HL-60 (cell line): ENCODE measurements at regions not wholly inside any gene's neighbourhood (a gene's known extent, or its start where the extent isn't known, plus 50 kb on each side); places are given as distances from the start of the nearest gene placed in this dataset.

Experiments
- DNase-seq, 2 experiments: peaks; one replicate each; pipeline ENCODE4 v3.0.0-alpha.2; 2010 to 2020; ENCODE audit warnings: low read depth in 1 of 2, low spot score in 1 of 2
- H3K27ac ChIP-seq: fragments of 250-450 bp; sonication (Bioruptor Pico); replicated peaks from 2 replicates; pipeline ENCODE4 v1.5.1; 2020; ENCODE audit warnings: mild to moderate bottlenecking, moderate library complexity
- H3K27me3 ChIP-seq: fragments of 250-450 bp; sonication (Bioruptor Pico); 2 replicates; pipeline ENCODE4 v1.5.1; 2021; ENCODE audit warnings: mild to moderate bottlenecking, moderate library complexity; ENCODE audit not compliant: insufficient read depth, poor library complexity, severe bottlenecking
- H3K4me3 ChIP-seq: replicated peaks from 2 replicates; pipeline ENCODE4 v1.5.1; 2011; ENCODE audit warnings: mild to moderate bottlenecking, control low read depth, low read length; ENCODE audit not compliant: insufficient read depth
- GABPA ChIP-seq: IDR thresholded peaks from 2 replicates; pipeline ENCODE4 v1.6.1; 2012; ENCODE audit warnings: low read depth
- POLR2AphosphoS5 ChIP-seq: IDR thresholded peaks from 2 replicates; pipeline ENCODE4 v1.6.1; 2012; ENCODE audit warnings: low read depth
- SPI1 ChIP-seq: IDR thresholded peaks from 2 replicates; pipeline ENCODE4 v1.6.1; 2012; ENCODE audit warnings: low read depth, mild to moderate bottlenecking, borderline replicate concordance
- TF ChIP-seq, protein P1 (sequence below): IDR thresholded peaks from 2 replicates; pipeline ENCODE4 v1.6.1; 2012; ENCODE audit warnings: low read depth; ENCODE audit not compliant: insufficient replicate concordance
- TF ChIP-seq, protein P2 (sequence below): IDR thresholded peaks from one replicate; pipeline ENCODE4 v1.5.1; 2011; ENCODE audit warnings: low read length, control low read depth, inconsistent platforms; ENCODE audit not compliant: insufficient read depth

- H3K27me3 ChIP-seq = no peaks in the 10 kb centered on the region
- no peak overlapping the region for H3K4me3 ChIP-seq
- no peak for DNase-seq
- TF ChIP-seq, protein P1, sequence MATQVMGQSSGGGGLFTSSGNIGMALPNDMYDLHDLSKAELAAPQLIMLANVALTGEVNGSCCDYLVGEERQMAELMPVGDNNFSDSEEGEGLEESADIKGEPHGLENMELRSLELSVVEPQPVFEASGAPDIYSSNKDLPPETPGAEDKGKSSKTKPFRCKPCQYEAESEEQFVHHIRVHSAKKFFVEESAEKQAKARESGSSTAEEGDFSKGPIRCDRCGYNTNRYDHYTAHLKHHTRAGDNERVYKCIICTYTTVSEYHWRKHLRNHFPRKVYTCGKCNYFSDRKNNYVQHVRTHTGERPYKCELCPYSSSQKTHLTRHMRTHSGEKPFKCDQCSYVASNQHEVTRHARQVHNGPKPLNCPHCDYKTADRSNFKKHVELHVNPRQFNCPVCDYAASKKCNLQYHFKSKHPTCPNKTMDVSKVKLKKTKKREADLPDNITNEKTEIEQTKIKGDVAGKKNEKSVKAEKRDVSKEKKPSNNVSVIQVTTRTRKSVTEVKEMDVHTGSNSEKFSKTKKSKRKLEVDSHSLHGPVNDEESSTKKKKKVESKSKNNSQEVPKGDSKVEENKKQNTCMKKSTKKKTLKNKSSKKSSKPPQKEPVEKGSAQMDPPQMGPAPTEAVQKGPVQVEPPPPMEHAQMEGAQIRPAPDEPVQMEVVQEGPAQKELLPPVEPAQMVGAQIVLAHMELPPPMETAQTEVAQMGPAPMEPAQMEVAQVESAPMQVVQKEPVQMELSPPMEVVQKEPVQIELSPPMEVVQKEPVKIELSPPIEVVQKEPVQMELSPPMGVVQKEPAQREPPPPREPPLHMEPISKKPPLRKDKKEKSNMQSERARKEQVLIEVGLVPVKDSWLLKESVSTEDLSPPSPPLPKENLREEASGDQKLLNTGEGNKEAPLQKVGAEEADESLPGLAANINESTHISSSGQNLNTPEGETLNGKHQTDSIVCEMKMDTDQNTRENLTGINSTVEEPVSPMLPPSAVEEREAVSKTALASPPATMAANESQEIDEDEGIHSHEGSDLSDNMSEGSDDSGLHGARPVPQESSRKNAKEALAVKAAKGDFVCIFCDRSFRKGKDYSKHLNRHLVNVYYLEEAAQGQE = no peak
- TF ChIP-seq, protein P2, sequence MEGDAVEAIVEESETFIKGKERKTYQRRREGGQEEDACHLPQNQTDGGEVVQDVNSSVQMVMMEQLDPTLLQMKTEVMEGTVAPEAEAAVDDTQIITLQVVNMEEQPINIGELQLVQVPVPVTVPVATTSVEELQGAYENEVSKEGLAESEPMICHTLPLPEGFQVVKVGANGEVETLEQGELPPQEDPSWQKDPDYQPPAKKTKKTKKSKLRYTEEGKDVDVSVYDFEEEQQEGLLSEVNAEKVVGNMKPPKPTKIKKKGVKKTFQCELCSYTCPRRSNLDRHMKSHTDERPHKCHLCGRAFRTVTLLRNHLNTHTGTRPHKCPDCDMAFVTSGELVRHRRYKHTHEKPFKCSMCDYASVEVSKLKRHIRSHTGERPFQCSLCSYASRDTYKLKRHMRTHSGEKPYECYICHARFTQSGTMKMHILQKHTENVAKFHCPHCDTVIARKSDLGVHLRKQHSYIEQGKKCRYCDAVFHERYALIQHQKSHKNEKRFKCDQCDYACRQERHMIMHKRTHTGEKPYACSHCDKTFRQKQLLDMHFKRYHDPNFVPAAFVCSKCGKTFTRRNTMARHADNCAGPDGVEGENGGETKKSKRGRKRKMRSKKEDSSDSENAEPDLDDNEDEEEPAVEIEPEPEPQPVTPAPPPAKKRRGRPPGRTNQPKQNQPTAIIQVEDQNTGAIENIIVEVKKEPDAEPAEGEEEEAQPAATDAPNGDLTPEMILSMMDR = no peak
- TF ChIP-seq SPI1 (no peak), GABPA (no peak), POLR2AphosphoS5 (no peak)
- H3K27ac ChIP-seq = no peak overlapping the region
Measured at GRCh38 chr2:5854797-5855196, 162.6 kb downstream of the SOX11 start.

DNA sequence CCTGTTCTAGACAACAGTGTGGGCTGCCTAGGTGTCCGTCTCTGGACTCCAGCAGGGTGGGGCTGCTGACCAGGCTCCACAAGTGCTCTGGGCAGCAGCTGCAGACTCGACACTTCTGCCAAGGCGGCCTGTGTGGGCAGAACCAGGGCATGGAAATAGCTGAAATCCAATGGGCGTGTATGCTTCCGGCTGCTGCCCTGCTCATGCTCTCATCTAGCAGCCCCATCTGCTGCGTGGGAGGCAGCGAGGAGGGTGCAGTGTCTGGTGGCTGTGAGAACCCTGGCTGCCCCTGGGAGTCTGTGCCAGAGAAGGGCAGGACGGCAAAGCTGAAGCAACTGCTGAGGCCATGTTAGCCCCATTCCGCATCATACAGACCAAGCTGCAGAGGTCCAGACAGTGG is 174.9 kb downstream of the SOX11 start:
- DNase-seq = no peak
- no peak for TF ChIP-seq POLR2AphosphoS5
- TF ChIP-seq, protein P2 = no peak
- TF ChIP-seq GABPA = no peak
- TF ChIP-seq, protein P1 = no peak
- TF ChIP-seq SPI1 = no peak
- Histone ChIP-seq H3K27ac (no peak overlapping the region), H3K27me3 (no peaks in the 10 kb centered on the region), H3K4me3 (no peak overlapping the region)

GRCh38 chr2:5868931-5869330 is 176.7 kb downstream of the SOX11 start:
- Histone ChIP-seq H3K27me3 (no peaks in the 10 kb centered on the region), H3K4me3 (no peak overlapping the region), H3K27ac (no peak overlapping the region)
- no peak for DNase-seq
- TF ChIP-seq SPI1 (no peak), POLR2AphosphoS5 (no peak), GABPA (no peak)
- TF ChIP-seq, protein P2 = no peak
- TF ChIP-seq, protein P1 = no peak
